Astrocyte (in vitro differentiated cells and primary cell): ENCODE measurements at regions not wholly inside any gene's neighbourhood (a gene's known extent, or its start where the extent isn't known, plus 50 kb on each side); places are given as distances from the start of the nearest gene placed in this dataset.
A peak's percentile ranks its signal among the peaks of the same experiment; 100 is the strongest.

Source experiments
- DNase-seq: peaks from one replicate; pipeline ENCODE4 v3.0.0-alpha.2; 2010; ENCODE audit warnings: low read depth
- FAIRE-seq: peaks from 2 replicates; lab custom pipeline; 2011; peaks lifted over from hg19 to GRCh38; lab: Jason Lieb, UNC
- H2AFZ ChIP-seq: 2 replicates; pipeline ENCODE4 v1.6.0; 2012; ENCODE audit warnings: low read depth, low read length, inconsistent platforms
- H3K27ac ChIP-seq: 2 replicates; pipeline ENCODE4 v1.5.1; 2011; ENCODE audit warnings: low read depth, low read length, inconsistent platforms
- H3K27me3 ChIP-seq: 2 replicates; pipeline ENCODE4 v1.6.0; 2011; ENCODE audit warnings: low read length, inconsistent platforms; ENCODE audit not compliant: insufficient read depth
- H3K36me3 ChIP-seq: 2 replicates; pipeline ENCODE4 v1.5.1; 2011; ENCODE audit warnings: low read length, inconsistent platforms; ENCODE audit not compliant: insufficient read depth
- H3K4me1 ChIP-seq: 2 replicates; pipeline ENCODE4 v1.5.1; 2011; ENCODE audit warnings: low read length, inconsistent platforms; ENCODE audit not compliant: insufficient read depth
- H3K4me2 ChIP-seq: 2 replicates; pipeline ENCODE4 v1.6.0; 2012; ENCODE audit warnings: low read length, inconsistent platforms
- H3K4me3 ChIP-seq: 2 replicates; pipeline ENCODE4 v1.5.1; 2011; ENCODE audit warnings: low read depth, mild to moderate bottlenecking, low read length, inconsistent platforms; ENCODE audit not compliant: insufficient read depth
- H3K79me2 ChIP-seq: 2 replicates; pipeline ENCODE4 v1.6.0; 2012; ENCODE audit warnings: mild to moderate bottlenecking, low read length, inconsistent platforms; ENCODE audit not compliant: insufficient read depth
- H3K9ac ChIP-seq: 2 replicates; pipeline ENCODE4 v1.6.0; 2012; ENCODE audit warnings: mild to moderate bottlenecking, low read length, inconsistent platforms
- H3K9me3 ChIP-seq: 2 replicates; pipeline ENCODE4 v1.5.1; 2012; ENCODE audit warnings: low read depth, mild to moderate bottlenecking, low read length, inconsistent platforms; ENCODE audit not compliant: insufficient read depth
- H4K20me1 ChIP-seq: 2 replicates; pipeline ENCODE4 v1.6.0; 2012; ENCODE audit warnings: low read length, inconsistent platforms; ENCODE audit not compliant: insufficient read depth
- H3K27ac Mint-ChIP-seq: one replicate; pipeline ENCODE4 v1.8.0; 2021; ENCODE audit warnings: mild to moderate bottlenecking, mixed read lengths; ENCODE audit not compliant: unreplicated experiment
- H3K27me3 Mint-ChIP-seq: one replicate; pipeline ENCODE4 v1.8.0; 2021; ENCODE audit warnings: low read depth, mixed read lengths; ENCODE audit not compliant: unreplicated experiment
- H3K36me3 Mint-ChIP-seq: one replicate; pipeline ENCODE4 v1.8.0; 2021; ENCODE audit warnings: low read depth, mixed read lengths; ENCODE audit not compliant: unreplicated experiment
- H3K4me1 Mint-ChIP-seq: one replicate; pipeline ENCODE4 v1.8.0; 2021; ENCODE audit warnings: low read depth, mixed read lengths; ENCODE audit not compliant: unreplicated experiment
- H3K4me3 Mint-ChIP-seq: one replicate; pipeline ENCODE4 v1.8.0; 2021; ENCODE audit warnings: mild to moderate bottlenecking, moderate library complexity, mixed read lengths; ENCODE audit not compliant: unreplicated experiment
- H3K9me3 Mint-ChIP-seq: one replicate; pipeline ENCODE4 v1.8.0; 2021; ENCODE audit warnings: mild to moderate bottlenecking, mixed read lengths; ENCODE audit not compliant: unreplicated experiment
- CTCF ChIP-seq: IDR thresholded peaks from 2 replicates; pipeline ENCODE4 v1.5.1; 2011; ENCODE audit warnings: low read depth, mild to moderate bottlenecking, inconsistent platforms, low read length, moderate library complexity; ENCODE audit not compliant: insufficient read depth
- EZH2 ChIP-seq: IDR thresholded peaks from 2 replicates; pipeline ENCODE4 v1.6.1; 2012; ENCODE audit warnings: mild to moderate bottlenecking, low read length, inconsistent platforms; ENCODE audit not compliant: insufficient read depth

- TF ChIP-seq EZH2 (no peak), CTCF (no peak)
- Histone ChIP-seq H3K4me2 (no peak overlapping the region), H3K4me3 (no peak overlapping the region), H4K20me1 (no peaks in the 10 kb centered on the region), H3K27ac (no peak overlapping the region), H3K36me3 (no peaks in the 10 kb centered on the region), H3K9me3 (no peaks in the 10 kb centered on the region), H3K9ac (no peak overlapping the region), H2AFZ (no peak overlapping the region), H3K79me2 (no peaks in the 10 kb centered on the region), H3K27me3 (no peaks in the 10 kb centered on the region), H3K4me1 (no peaks in the 10 kb centered on the region)
- no peak overlapping the region for H3K27ac Mint-ChIP-seq
- no peaks in the 10 kb centered on the region for H3K9me3 Mint-ChIP-seq
- no peaks in the 10 kb centered on the region for H3K36me3 Mint-ChIP-seq
- H3K27me3 Mint-ChIP-seq, result peaks cover 2% of the 10 kb centered on the region
- H3K4me3 Mint-ChIP-seq, result no peak overlapping the region
- FAIRE-seq (no peak), DNase-seq (no peak)
- H3K4me1 Mint-ChIP-seq, result no peaks in the 10 kb centered on the region
Measured at GRCh38 chr13:78299832-78300623, 303.3 kb downstream of the POU4F1 start.

- H3K4me3 ChIP-seq, result no peak overlapping the region
- H3K4me1 ChIP-seq, result no peaks in the 10 kb centered on the region
- no peak overlapping the region for H3K4me2 ChIP-seq
- no peaks in the 10 kb centered on the region for H3K36me3 ChIP-seq
- peak; percentile 33 for DNase-seq
- H3K79me2 ChIP-seq, result no peaks in the 10 kb centered on the region
- Mint-ChIP-seq H3K9me3 (no peaks in the 10 kb centered on the region), H3K27me3 (peaks cover 2% of the 10 kb centered on the region), H3K4me3 (no peak overlapping the region), H3K36me3 (no peaks in the 10 kb centered on the region), H3K27ac (no peak overlapping the region), H3K4me1 (no peaks in the 10 kb centered on the region)
- H3K27me3 ChIP-seq, result no peaks in the 10 kb centered on the region
- no peak overlapping the region for H2AFZ ChIP-seq
- no peaks in the 10 kb centered on the region for H3K9me3 ChIP-seq
- no peaks in the 10 kb centered on the region for H4K20me1 ChIP-seq
- H3K9ac ChIP-seq, result no peak overlapping the region
- H3K27ac ChIP-seq, result no peak overlapping the region
- no peak for FAIRE-seq
- TF ChIP-seq EZH2 (no peak), CTCF (no peak)
Measured at GRCh38 chr13:78298657-78299056, 304.7 kb downstream of the POU4F1 start.

GRCh38 chr13:78286748-78287147, 316.6 kb downstream of the POU4F1 start:
- Histone ChIP-seq H2AFZ (no peak overlapping the region), H3K79me2 (no peaks in the 10 kb centered on the region), H3K4me2 (no peak overlapping the region), H3K4me3 (no peak overlapping the region), H3K9me3 (no peaks in the 10 kb centered on the region), H3K9ac (no peak overlapping the region), H4K20me1 (no peaks in the 10 kb centered on the region), H3K36me3 (no peaks in the 10 kb centered on the region), H3K27ac (no peak overlapping the region), H3K4me1 (no peaks in the 10 kb centered on the region), H3K27me3 (no peaks in the 10 kb centered on the region)
- no peak overlapping the region for H3K4me3 Mint-ChIP-seq
- TF ChIP-seq EZH2 (no peak), CTCF (no peak)
- DNase-seq, result no peak
- H3K27me3 Mint-ChIP-seq, result no peaks in the 10 kb centered on the region
- no peak for FAIRE-seq
- no peaks in the 10 kb centered on the region for H3K36me3 Mint-ChIP-seq
- H3K9me3 Mint-ChIP-seq, result peaks cover 6% of the 10 kb centered on the region
- H3K4me1 Mint-ChIP-seq, result no peaks in the 10 kb centered on the region
- H3K27ac Mint-ChIP-seq, result no peak overlapping the region
